ENCODE measurements at regions not wholly inside any gene's neighbourhood (a gene's known extent, or its start where the extent isn't known, plus 50 kb on each side); places are given as distances from the start of the nearest gene placed in this dataset.

GRCh38 chr11:79942090-79942489 lies 501.3 kb upstream of the TENM4 start:
- TF ChIP-seq EP300 (IDR thresholded peaks at IDR 0.05), result no peak
- TF ChIP-seq, protein P1, sequence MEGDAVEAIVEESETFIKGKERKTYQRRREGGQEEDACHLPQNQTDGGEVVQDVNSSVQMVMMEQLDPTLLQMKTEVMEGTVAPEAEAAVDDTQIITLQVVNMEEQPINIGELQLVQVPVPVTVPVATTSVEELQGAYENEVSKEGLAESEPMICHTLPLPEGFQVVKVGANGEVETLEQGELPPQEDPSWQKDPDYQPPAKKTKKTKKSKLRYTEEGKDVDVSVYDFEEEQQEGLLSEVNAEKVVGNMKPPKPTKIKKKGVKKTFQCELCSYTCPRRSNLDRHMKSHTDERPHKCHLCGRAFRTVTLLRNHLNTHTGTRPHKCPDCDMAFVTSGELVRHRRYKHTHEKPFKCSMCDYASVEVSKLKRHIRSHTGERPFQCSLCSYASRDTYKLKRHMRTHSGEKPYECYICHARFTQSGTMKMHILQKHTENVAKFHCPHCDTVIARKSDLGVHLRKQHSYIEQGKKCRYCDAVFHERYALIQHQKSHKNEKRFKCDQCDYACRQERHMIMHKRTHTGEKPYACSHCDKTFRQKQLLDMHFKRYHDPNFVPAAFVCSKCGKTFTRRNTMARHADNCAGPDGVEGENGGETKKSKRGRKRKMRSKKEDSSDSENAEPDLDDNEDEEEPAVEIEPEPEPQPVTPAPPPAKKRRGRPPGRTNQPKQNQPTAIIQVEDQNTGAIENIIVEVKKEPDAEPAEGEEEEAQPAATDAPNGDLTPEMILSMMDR (IDR thresholded peaks at IDR 0.05), result no peak
